ENCODE measurements at regions not wholly inside any gene's neighbourhood (a gene's known extent, or its start where the extent isn't known, plus 50 kb on each side); places are given as distances from the start of the nearest gene placed in this dataset.

- TF ChIP-seq, protein P1, sequence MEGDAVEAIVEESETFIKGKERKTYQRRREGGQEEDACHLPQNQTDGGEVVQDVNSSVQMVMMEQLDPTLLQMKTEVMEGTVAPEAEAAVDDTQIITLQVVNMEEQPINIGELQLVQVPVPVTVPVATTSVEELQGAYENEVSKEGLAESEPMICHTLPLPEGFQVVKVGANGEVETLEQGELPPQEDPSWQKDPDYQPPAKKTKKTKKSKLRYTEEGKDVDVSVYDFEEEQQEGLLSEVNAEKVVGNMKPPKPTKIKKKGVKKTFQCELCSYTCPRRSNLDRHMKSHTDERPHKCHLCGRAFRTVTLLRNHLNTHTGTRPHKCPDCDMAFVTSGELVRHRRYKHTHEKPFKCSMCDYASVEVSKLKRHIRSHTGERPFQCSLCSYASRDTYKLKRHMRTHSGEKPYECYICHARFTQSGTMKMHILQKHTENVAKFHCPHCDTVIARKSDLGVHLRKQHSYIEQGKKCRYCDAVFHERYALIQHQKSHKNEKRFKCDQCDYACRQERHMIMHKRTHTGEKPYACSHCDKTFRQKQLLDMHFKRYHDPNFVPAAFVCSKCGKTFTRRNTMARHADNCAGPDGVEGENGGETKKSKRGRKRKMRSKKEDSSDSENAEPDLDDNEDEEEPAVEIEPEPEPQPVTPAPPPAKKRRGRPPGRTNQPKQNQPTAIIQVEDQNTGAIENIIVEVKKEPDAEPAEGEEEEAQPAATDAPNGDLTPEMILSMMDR (IDR thresholded peaks at IDR 0.05), result no peak
- no peak for TF ChIP-seq POLR2A (IDR thresholded peaks at IDR 0.05)
These were observed 267.5 kb downstream of the GPD2 start for GRCh38 chr2:156703642-156704041.

All from sigmoid colon (tissue), 3 donors.